Nephron (organoid): ENCODE measurements at regions not wholly inside any gene's neighbourhood (a gene's known extent, or its start where the extent isn't known, plus 50 kb on each side); places are given as distances from the start of the nearest gene placed in this dataset.
"Not testable (repeated sequence)": the region's sequence is repeated elsewhere in the genome, so short reads cannot be mapped to it uniquely, and the experiment has no call there.

Experiments
- H3K27ac Mint-ChIP-seq, 3 experiments: 2 replicates each; pipeline ENCODE4 v1.8.0; 2020; ENCODE audit warnings: mixed read lengths in 3 of 3, mild to moderate bottlenecking in 2 of 3, moderate library complexity in 1 of 3
- H3K27me3 Mint-ChIP-seq: 2 replicates; pipeline ENCODE4 v1.8.0; 2021; ENCODE audit warnings: low read depth, mild to moderate bottlenecking, moderate library complexity, mixed read lengths
- H3K36me3 Mint-ChIP-seq: 2 replicates; pipeline ENCODE4 v1.8.0; 2020; ENCODE audit warnings: low read depth, mixed read lengths
- H3K4me1 Mint-ChIP-seq: 2 replicates; pipeline ENCODE4 v1.8.0; 2020; ENCODE audit warnings: mixed read lengths
- H3K4me3 Mint-ChIP-seq, 3 experiments: 2 replicates each; pipeline ENCODE4 v1.8.0; 2020; ENCODE audit warnings: mild to moderate bottlenecking in 3 of 3, mixed read lengths in 3 of 3, moderate library complexity in 2 of 3
- H3K9me3 Mint-ChIP-seq: 2 replicates; pipeline ENCODE4 v1.8.0; 2020; ENCODE audit warnings: mixed read lengths
- CTCF ChIP-seq, 3 experiments: fragments of 200-600 bp; sonication (generic); IDR thresholded peaks; one replicate each; pipeline ENCODE4 v1.5.0; 2021; ENCODE audit warnings: antibody characterized with exemption in 3 of 3; ENCODE audit not compliant: unreplicated experiment in 3 of 3

- Mint-ChIP-seq H3K4me1 (no peaks in the 10 kb centered on the region), H3K27ac (no peak overlapping the region), H3K9me3 (no peaks in the 10 kb centered on the region), H3K27me3 (peaks cover 6% of the 10 kb centered on the region), H3K4me3 (no peak overlapping the region), H3K36me3 (no peaks in the 10 kb centered on the region)
- no peak for TF ChIP-seq CTCF (IDR thresholded peaks at IDR 0.05; ENCODE audit: unreplicated experiment in 3 of 3)
Measured at GRCh38 chr16:22635357-22635761, 124.7 kb downstream of the NPIPB5 start.

- H3K4me1 Mint-ChIP-seq, result no peaks in the 10 kb centered on the region
- no peak overlapping the region for H3K4me3 Mint-ChIP-seq
- H3K27me3 Mint-ChIP-seq, result peaks cover 6% of the 10 kb centered on the region
- no peaks in the 10 kb centered on the region for H3K36me3 Mint-ChIP-seq
- no peak overlapping the region for H3K27ac Mint-ChIP-seq
- no peaks in the 10 kb centered on the region for H3K9me3 Mint-ChIP-seq
- no peak for TF ChIP-seq CTCF (IDR thresholded peaks at IDR 0.05; ENCODE audit: unreplicated experiment in 3 of 3)
Measured at GRCh38 chr16:22635801-22636200, 125.1 kb downstream of the NPIPB5 start.

GRCh38 chr16:22638393-22639206 is 127.9 kb downstream of the NPIPB5 start:
- no peaks in the 10 kb centered on the region for H3K4me1 Mint-ChIP-seq
- H3K4me3 Mint-ChIP-seq, result no peak overlapping the region
- H3K36me3 Mint-ChIP-seq, result no peaks in the 10 kb centered on the region
- no peak for TF ChIP-seq CTCF (IDR thresholded peaks at IDR 0.05; ENCODE audit: unreplicated experiment in 3 of 3)
- no peaks in the 10 kb centered on the region for H3K9me3 Mint-ChIP-seq
- peaks cover 6% of the 10 kb centered on the region for H3K27me3 Mint-ChIP-seq
- H3K27ac Mint-ChIP-seq, result no peak overlapping the region

- H3K4me1 Mint-ChIP-seq, result no peaks in the 10 kb centered on the region
- TF ChIP-seq CTCF (IDR thresholded peaks at IDR 0.05; ENCODE audit: unreplicated experiment in 3 of 3), result no peak
- H3K27ac Mint-ChIP-seq, result no peak overlapping the region
- no peaks in the 10 kb centered on the region for H3K27me3 Mint-ChIP-seq
- no peak overlapping the region for H3K4me3 Mint-ChIP-seq
- no peaks in the 10 kb centered on the region for H3K9me3 Mint-ChIP-seq
- H3K36me3 Mint-ChIP-seq, result no peaks in the 10 kb centered on the region
Measured at GRCh38 chr16:22641131-22641628, 130.5 kb downstream of the NPIPB5 start.

- TF ChIP-seq CTCF (IDR thresholded peaks at IDR 0.05; ENCODE audit: unreplicated experiment in 3 of 3), result no peak
- H3K4me1 Mint-ChIP-seq, result no peaks in the 10 kb centered on the region
- H3K27ac Mint-ChIP-seq, result no peak overlapping the region
- H3K36me3 Mint-ChIP-seq, result no peaks in the 10 kb centered on the region
- no peaks in the 10 kb centered on the region for H3K27me3 Mint-ChIP-seq
- no peaks in the 10 kb centered on the region for H3K9me3 Mint-ChIP-seq
- no peak overlapping the region for H3K4me3 Mint-ChIP-seq
Measured at GRCh38 chr16:22642416-22643088, 131.9 kb downstream of the NPIPB5 start.

GRCh38 chr16:22643203-22643602 is 132.5 kb downstream of the NPIPB5 start:
- not testable (repeated sequence) for H3K27me3 Mint-ChIP-seq, H3K4me3 Mint-ChIP-seq, H3K36me3 Mint-ChIP-seq, H3K4me1 Mint-ChIP-seq, H3K9me3 Mint-ChIP-seq, H3K27ac Mint-ChIP-seq
